Kidney epithelial cell (primary cell): ENCODE measurements at regions not wholly inside any gene's neighbourhood (a gene's known extent, or its start where the extent isn't known, plus 50 kb on each side); places are given as distances from the start of the nearest gene placed in this dataset.

ENCODE experiments used
- DNase-seq: peaks from one replicate; pipeline ENCODE4 v3.0.0-alpha.2; 2010; ENCODE audit warnings: low read depth
- H3K27me3 ChIP-seq: 2 replicates; pipeline ENCODE4 v1.6.0; 2011; ENCODE audit warnings: low read length; ENCODE audit not compliant: control insufficient read depth, insufficient read depth
- H3K36me3 ChIP-seq: 2 replicates; pipeline ENCODE4 v1.5.1; 2011; ENCODE audit warnings: low read length; ENCODE audit not compliant: control insufficient read depth, insufficient read depth
- H3K4me3 ChIP-seq: 2 replicates; pipeline ENCODE4 v1.5.1; 2011; ENCODE audit warnings: low read depth, mild to moderate bottlenecking, control low read depth, low read length
- CTCF ChIP-seq: IDR thresholded peaks from 2 replicates; pipeline ENCODE4 v1.5.1; 2011; ENCODE audit warnings: mild to moderate bottlenecking, moderate library complexity, low read length, control low read depth, inconsistent platforms; ENCODE audit not compliant: insufficient read depth, poor library complexity, severe bottlenecking

GRCh38 chr5:143505934-143506333, 102.4 kb upstream of the NR3C1 start:
- no peaks in the 10 kb centered on the region for H3K27me3 ChIP-seq
- no peak for DNase-seq
- H3K36me3 ChIP-seq = no peaks in the 10 kb centered on the region
- H3K4me3 ChIP-seq = no peak overlapping the region
- no peak for TF ChIP-seq CTCF

DNA sequence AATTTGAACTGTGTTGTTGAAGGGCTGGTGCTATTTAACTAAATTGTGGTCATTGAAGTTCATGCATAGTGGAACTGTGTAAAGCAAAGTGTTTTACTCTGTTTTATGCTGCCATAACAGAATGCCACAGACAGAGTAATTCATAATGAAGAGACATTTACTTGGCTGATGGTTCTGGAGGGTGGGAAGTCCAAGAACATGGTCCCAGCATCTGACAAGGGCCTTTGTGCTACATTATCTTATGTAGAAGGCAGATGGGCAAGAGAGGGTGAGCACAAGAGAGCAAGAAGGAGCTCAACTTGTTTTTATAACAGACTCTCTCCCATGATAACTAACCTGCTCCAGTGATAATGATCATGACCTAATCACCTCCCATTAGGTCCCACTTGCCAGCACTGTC, 101.9 kb upstream of the NR3C1 start:
- no peaks in the 10 kb centered on the region for H3K36me3 ChIP-seq
- no peak for TF ChIP-seq CTCF
- no peak for DNase-seq
- no peaks in the 10 kb centered on the region for H3K27me3 ChIP-seq
- H3K4me3 ChIP-seq = no peak overlapping the region

DNA sequence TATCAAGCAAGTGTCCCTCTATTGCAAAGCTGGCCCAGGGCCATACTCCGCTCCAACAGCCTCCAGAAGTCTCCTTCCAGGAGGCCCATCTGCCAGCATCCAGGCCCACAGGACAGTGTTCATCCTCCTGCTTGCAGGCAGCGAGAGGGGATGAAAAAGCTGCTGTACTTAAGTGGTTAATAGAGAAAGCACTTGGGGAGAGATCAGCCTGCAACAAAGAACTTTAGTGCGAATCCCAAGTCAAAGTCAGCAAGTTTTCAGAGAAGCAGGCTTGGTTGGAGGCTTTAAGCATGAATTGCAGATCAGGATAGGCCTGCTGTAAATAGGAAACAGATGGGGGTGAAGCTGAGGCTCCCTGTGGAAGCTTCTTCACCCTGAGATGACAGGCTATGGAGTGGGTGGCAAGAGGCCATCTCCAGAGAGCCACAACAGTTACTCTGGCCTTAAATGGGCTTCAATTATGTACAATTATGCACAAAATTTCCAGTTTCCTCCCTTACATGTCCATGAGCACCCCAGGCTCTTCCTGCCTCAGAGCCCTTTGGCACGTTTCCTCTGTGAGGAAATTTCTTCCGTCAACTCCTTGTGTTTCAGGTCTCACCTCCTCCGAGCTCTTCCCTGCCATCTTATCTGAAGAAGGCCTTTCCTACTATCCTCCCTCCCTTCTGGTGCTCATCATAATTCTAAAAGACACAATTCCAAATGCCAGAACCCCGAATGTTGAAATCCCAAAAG, 98.0 kb upstream of the NR3C1 start:
- H3K27me3 ChIP-seq = no peaks in the 10 kb centered on the region
- H3K4me3 ChIP-seq = no peak overlapping the region
- H3K36me3 ChIP-seq = no peaks in the 10 kb centered on the region
- TF ChIP-seq CTCF = no peak
- DNase-seq = no peak

GRCh38 chr5:143499480-143500114, 96.1 kb upstream of the NR3C1 start:
- no peak for TF ChIP-seq CTCF
- H3K4me3 ChIP-seq = no peak overlapping the region

DNA sequence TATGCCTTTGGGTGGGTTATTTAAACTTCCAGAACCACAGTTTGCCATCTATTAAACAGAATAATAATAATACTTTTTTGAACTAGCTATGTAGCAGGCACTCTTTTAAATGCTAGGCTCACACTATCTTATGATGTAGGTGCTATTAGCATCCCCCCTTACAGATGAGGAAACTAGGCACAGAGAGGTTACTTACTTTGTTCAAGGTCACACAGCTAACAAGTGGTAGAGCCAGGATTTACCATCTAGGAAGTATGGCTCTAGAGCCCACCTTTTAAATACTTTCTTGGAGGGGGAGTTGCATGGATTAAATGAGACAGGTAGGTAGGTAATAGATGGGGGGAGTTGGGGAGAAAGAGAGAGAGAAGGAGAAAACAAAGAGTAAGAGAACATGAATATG, 95.3 kb upstream of the NR3C1 start:
- Histone ChIP-seq H3K36me3 (no peaks in the 10 kb centered on the region), H3K27me3 (no peaks in the 10 kb centered on the region), H3K4me3 (no peak overlapping the region)
- TF ChIP-seq CTCF = no peak
- DNase-seq = no peak

More at GRCh38 chr5:143499480-143500114, 96.1 kb upstream of the NR3C1 start:
- Histone ChIP-seq H3K27me3 (no peaks in the 10 kb centered on the region), H3K36me3 (no peaks in the 10 kb centered on the region)
- no peak for DNase-seq

DNA sequence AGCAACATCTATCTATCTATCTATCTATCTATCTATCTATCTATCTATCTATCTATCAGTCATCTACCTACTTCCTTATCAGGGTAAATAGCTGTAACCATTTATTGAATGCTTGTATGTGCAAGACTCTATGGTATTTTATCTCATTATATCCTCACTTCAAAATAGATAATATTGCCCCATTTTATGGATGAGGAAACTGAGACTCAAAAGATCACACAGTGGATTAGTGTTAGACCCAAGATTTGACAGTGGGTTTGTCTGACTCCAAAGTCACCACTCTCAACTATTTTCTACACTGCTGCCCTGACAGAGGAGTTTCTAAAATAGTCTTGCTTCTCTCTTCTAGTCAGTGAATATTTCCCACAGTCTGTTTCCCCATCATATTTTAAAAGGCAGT, 94.3 kb upstream of the NR3C1 start:
- H3K4me3 ChIP-seq = no peak overlapping the region
- no peaks in the 10 kb centered on the region for H3K36me3 ChIP-seq
- no peaks in the 10 kb centered on the region for H3K27me3 ChIP-seq
- TF ChIP-seq CTCF = no peak
- DNase-seq = no peak
